T-helper 2 cell treated with Interferon-gamma antibody and Interleukin-4, amounts not matched to agents 5 μg/mL and 100 μg/mL, for 36 hours (primary cell): ENCODE measurements at regions not wholly inside any gene's neighbourhood (a gene's known extent, or its start where the extent isn't known, plus 50 kb on each side); places are given as distances from the start of the nearest gene placed in this dataset.

ENCODE experiments used
- DNase-seq: peaks from one replicate; pipeline ENCODE4 v3.0.0; 2021; ENCODE audit warnings: low spot score
- H3K27ac Mint-ChIP-seq: one replicate; pipeline ENCODE4 v1.8.0; 2021; ENCODE audit warnings: mild to moderate bottlenecking, mixed read lengths
- H3K27me3 Mint-ChIP-seq: one replicate; pipeline ENCODE4 v1.8.0; 2021; ENCODE audit warnings: low read depth, mixed read lengths
- H3K36me3 Mint-ChIP-seq: one replicate; pipeline ENCODE4 v1.8.0; 2021; ENCODE audit warnings: low read depth, mixed read lengths
- H3K4me1 Mint-ChIP-seq: one replicate; pipeline ENCODE4 v1.8.0; 2021; ENCODE audit warnings: low read depth, mixed read lengths
- H3K4me3 Mint-ChIP-seq: one replicate; pipeline ENCODE4 v1.8.0; 2022; ENCODE audit warnings: mild to moderate bottlenecking, moderate library complexity, mixed read lengths
- H3K9me3 Mint-ChIP-seq: one replicate; pipeline ENCODE4 v1.8.0; 2021; ENCODE audit warnings: mixed read lengths

- Mint-ChIP-seq H3K27ac (no peak overlapping the region), H3K27me3 (no peaks in the 10 kb centered on the region), H3K36me3 (no peaks in the 10 kb centered on the region), H3K4me1 (no peaks in the 10 kb centered on the region), H3K9me3 (no peaks in the 10 kb centered on the region), H3K4me3 (no peak overlapping the region)
- no peak for DNase-seq
Measured at GRCh38 chr5:152293189-152293588, 111.9 kb downstream of the NMUR2 start.

GRCh38 chr5:152290181-152290580, 114.9 kb downstream of the NMUR2 start:
- DNase-seq = no peak
- Mint-ChIP-seq H3K27me3 (no peaks in the 10 kb centered on the region), H3K36me3 (no peaks in the 10 kb centered on the region), H3K27ac (no peak overlapping the region), H3K9me3 (no peaks in the 10 kb centered on the region), H3K4me3 (no peak overlapping the region), H3K4me1 (no peaks in the 10 kb centered on the region)

DNA sequence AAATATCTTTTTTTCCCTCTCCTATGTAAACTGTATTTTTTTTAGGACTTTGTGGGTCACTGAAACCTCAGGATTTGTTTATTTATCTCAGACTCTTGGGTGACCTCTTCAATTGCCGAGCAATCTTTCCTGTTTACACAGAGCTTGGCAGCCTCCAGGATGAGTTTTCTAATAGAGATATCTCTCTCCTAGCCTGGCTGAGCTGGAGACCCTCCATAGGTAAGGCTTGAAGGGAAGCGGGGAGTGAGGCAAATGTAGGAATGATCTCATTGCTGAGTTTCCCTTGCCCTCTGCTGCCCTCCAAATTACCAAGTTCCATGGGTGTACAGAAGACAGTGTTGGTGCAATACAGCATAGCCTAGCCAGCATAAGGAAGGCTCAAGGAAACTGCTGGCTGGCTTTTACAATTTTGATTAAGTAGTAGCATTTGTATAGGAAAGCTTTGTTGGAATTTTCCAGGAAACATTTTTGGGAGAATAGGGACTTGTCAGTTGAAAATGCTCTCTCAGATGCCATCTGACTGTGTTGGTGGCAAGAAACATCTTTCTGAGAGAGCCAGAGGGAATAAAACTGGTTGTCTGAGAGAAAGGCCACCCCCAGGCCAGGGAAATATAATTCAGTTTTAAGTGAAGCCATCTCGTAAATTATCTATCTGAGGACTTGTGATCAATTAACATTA, 116.0 kb downstream of the NMUR2 start:
- no peak overlapping the region for H3K4me3 Mint-ChIP-seq
- no peak overlapping the region for H3K27ac Mint-ChIP-seq
- H3K36me3 Mint-ChIP-seq = no peaks in the 10 kb centered on the region
- H3K9me3 Mint-ChIP-seq = no peaks in the 10 kb centered on the region
- no peaks in the 10 kb centered on the region for H3K27me3 Mint-ChIP-seq
- no peaks in the 10 kb centered on the region for H3K4me1 Mint-ChIP-seq
- no peak for DNase-seq

DNA sequence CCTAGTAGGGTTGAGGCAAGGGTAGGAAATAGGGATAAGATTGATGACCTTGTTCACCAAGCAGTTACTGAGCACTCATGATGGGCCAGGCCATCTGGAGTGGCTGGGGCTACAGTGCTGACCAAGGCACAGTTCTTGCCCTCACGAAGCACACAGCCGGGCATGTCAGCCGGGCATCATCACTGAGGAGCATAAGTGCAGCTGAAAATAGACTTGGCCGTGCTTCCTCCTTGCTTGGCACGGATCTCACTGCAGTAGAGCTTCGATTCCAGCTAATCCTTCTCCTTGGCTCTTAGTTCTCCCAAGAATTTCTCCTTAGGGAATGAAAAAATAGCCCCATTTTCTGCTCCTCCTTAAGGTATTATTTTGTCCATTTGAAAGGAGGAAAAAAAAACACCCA, 116.6 kb downstream of the NMUR2 start:
- DNase-seq = no peak
- Mint-ChIP-seq H3K4me1 (no peaks in the 10 kb centered on the region), H3K9me3 (no peaks in the 10 kb centered on the region), H3K27me3 (no peaks in the 10 kb centered on the region), H3K4me3 (no peak overlapping the region), H3K27ac (no peak overlapping the region), H3K36me3 (no peaks in the 10 kb centered on the region)

DNA sequence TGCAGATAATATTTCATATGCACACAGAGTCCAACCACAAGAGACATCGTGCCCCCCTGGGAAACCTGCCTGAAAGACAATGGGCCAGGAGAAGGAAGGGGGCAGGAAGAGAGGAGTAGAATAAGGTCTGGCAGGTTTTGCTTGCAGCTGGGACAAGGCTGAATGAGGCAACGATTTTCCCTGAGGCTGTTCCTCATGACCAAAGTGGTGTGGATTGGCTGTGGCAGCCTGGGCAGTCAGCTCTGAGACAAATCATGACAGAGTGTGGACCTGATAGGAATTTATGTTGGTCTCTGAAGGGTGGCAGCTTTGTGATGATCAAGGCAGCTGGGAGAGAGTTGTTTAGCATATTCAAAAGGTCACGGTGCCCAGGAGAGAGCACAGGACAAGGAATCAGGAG, 119.3 kb downstream of the NMUR2 start:
- H3K4me1 Mint-ChIP-seq = no peaks in the 10 kb centered on the region
- no peak for DNase-seq
- no peaks in the 10 kb centered on the region for H3K9me3 Mint-ChIP-seq

GRCh38 chr5:152282331-152282730, 122.7 kb downstream of the NMUR2 start:
- Mint-ChIP-seq H3K27ac (no peak overlapping the region), H3K4me3 (no peak overlapping the region), H3K9me3 (no peaks in the 10 kb centered on the region), H3K27me3 (no peaks in the 10 kb centered on the region), H3K4me1 (no peaks in the 10 kb centered on the region), H3K36me3 (no peaks in the 10 kb centered on the region)
- no peak for DNase-seq

More for the DNA sequence above, 119.3 kb downstream of the NMUR2 start:
- H3K36me3 Mint-ChIP-seq = no peaks in the 10 kb centered on the region
- no peak overlapping the region for H3K27ac Mint-ChIP-seq
- H3K27me3 Mint-ChIP-seq = no peaks in the 10 kb centered on the region
- H3K4me3 Mint-ChIP-seq = no peak overlapping the region

DNA sequence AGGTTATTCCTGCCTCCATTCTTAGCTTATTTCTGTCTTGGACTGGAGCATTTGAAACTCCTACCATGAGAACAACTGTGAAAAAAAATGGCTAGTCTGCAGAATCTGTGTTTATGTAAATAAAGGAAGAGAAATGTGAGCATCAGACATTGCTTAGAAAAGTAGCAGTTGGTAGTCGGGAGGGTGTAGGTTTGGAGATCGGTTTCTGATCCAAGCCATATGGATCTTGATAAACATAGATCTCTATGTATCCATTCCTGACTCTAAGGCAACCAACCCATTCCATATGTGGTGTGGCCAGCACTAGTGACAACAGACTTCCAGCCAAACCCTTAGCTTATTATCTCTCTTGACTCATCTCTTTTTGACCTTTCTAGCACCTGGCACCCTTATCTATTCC, 127.1 kb downstream of the NMUR2 start:
- H3K27ac Mint-ChIP-seq = no peak overlapping the region
- H3K36me3 Mint-ChIP-seq = no peaks in the 10 kb centered on the region
- H3K27me3 Mint-ChIP-seq = no peaks in the 10 kb centered on the region
- H3K9me3 Mint-ChIP-seq = no peaks in the 10 kb centered on the region
- DNase-seq = no peak
- no peaks in the 10 kb centered on the region for H3K4me1 Mint-ChIP-seq
- no peak overlapping the region for H3K4me3 Mint-ChIP-seq

- Mint-ChIP-seq H3K4me1 (no peaks in the 10 kb centered on the region), H3K27me3 (no peaks in the 10 kb centered on the region), H3K36me3 (no peaks in the 10 kb centered on the region), H3K9me3 (no peaks in the 10 kb centered on the region), H3K27ac (no peak overlapping the region), H3K4me3 (no peak overlapping the region)
- DNase-seq = no peak
Measured at GRCh38 chr5:152274224-152274623, 130.9 kb downstream of the NMUR2 start.

- no peak for DNase-seq
- Mint-ChIP-seq H3K4me1 (no peaks in the 10 kb centered on the region), H3K9me3 (no peaks in the 10 kb centered on the region), H3K27ac (no peak overlapping the region), H3K36me3 (no peaks in the 10 kb centered on the region), H3K27me3 (no peaks in the 10 kb centered on the region), H3K4me3 (no peak overlapping the region)
Measured at GRCh38 chr5:152271420-152271819, 133.7 kb downstream of the NMUR2 start.

GRCh38 chr5:152270096-152270495, 135.0 kb downstream of the NMUR2 start:
- no peak for DNase-seq
- Mint-ChIP-seq H3K27me3 (no peaks in the 10 kb centered on the region), H3K27ac (no peak overlapping the region), H3K4me1 (no peaks in the 10 kb centered on the region), H3K36me3 (no peaks in the 10 kb centered on the region), H3K9me3 (no peaks in the 10 kb centered on the region), H3K4me3 (no peak overlapping the region)

- no peak for DNase-seq
- no peaks in the 10 kb centered on the region for H3K9me3 Mint-ChIP-seq
- no peaks in the 10 kb centered on the region for H3K27me3 Mint-ChIP-seq
- no peaks in the 10 kb centered on the region for H3K4me1 Mint-ChIP-seq
- no peak overlapping the region for H3K27ac Mint-ChIP-seq
- H3K36me3 Mint-ChIP-seq = no peaks in the 10 kb centered on the region
- H3K4me3 Mint-ChIP-seq = no peak overlapping the region
Measured at GRCh38 chr5:152269533-152269932, 135.5 kb downstream of the NMUR2 start.

GRCh38 chr5:152264645-152265254, 140.3 kb downstream of the NMUR2 start:
- Mint-ChIP-seq H3K27ac (no peak overlapping the region), H3K36me3 (no peaks in the 10 kb centered on the region), H3K4me1 (no peaks in the 10 kb centered on the region), H3K4me3 (no peak overlapping the region), H3K9me3 (no peaks in the 10 kb centered on the region), H3K27me3 (no peaks in the 10 kb centered on the region)
- DNase-seq = no peak

- H3K27me3 Mint-ChIP-seq = no peaks in the 10 kb centered on the region
- H3K9me3 Mint-ChIP-seq = no peaks in the 10 kb centered on the region
- H3K36me3 Mint-ChIP-seq = no peaks in the 10 kb centered on the region
- no peaks in the 10 kb centered on the region for H3K4me1 Mint-ChIP-seq
- DNase-seq = no peak
- no peak overlapping the region for H3K4me3 Mint-ChIP-seq
- H3K27ac Mint-ChIP-seq = no peak overlapping the region
Measured at GRCh38 chr5:152262667-152263066, 142.4 kb downstream of the NMUR2 start.

GRCh38 chr5:152260940-152261339, 144.1 kb downstream of the NMUR2 start:
- Mint-ChIP-seq H3K36me3 (no peaks in the 10 kb centered on the region), H3K4me1 (no peaks in the 10 kb centered on the region), H3K27ac (no peak overlapping the region), H3K27me3 (no peaks in the 10 kb centered on the region), H3K9me3 (no peaks in the 10 kb centered on the region), H3K4me3 (no peak overlapping the region)
- DNase-seq = no peak

GRCh38 chr5:152259702-152260101, 145.4 kb downstream of the NMUR2 start:
- Mint-ChIP-seq H3K9me3 (no peaks in the 10 kb centered on the region), H3K4me3 (no peak overlapping the region), H3K36me3 (no peaks in the 10 kb centered on the region), H3K27ac (no peak overlapping the region), H3K27me3 (no peaks in the 10 kb centered on the region), H3K4me1 (no peaks in the 10 kb centered on the region)
- no peak for DNase-seq
